HCT116 (cell line): ENCODE measurements at regions not wholly inside any gene's neighbourhood (a gene's known extent, or its start where the extent isn't known, plus 50 kb on each side); places are given as distances from the start of the nearest gene placed in this dataset.

Experiments
- ATAC-seq: fragments of 200-7000 bp; cut with Tn5 transposase; 2 replicates; pipeline ENCODE4 v1.9.1; 2020; ENCODE audit warnings: mild to moderate bottlenecking, moderate library complexity
- BruUV-seq: library from RNA; stranded (reverse); fragments of 400-500 nt; replicated peaks from 2 replicates; lab custom pipeline; 2021; lab: Mats Ljungman, UMichigan
- CTCF ChIA-PET: fragments of 300-600 bp; sonication (Branson Sonifier 250); formaldehyde crosslinking; loops from one replicate; lab custom pipeline; 2021; ENCODE audit warnings: antibody characterized with exemption; lab: Charles Lee
- POLR2A ChIA-PET: fragments of 300-600, 350-600 bp; sonication (Branson Sonifier 250); formaldehyde crosslinking; loops from one replicate; lab custom pipeline; 2021; ENCODE audit warnings: antibody characterized with exemption; lab: Charles Lee
- RAD21 ChIA-PET, 2 experiments: fragments of 300-600 bp; sonication (Branson Sonifier 250); formaldehyde crosslinking; loops; one replicate each; lab custom pipeline; 2023; ENCODE audit warnings: low total read pairs in 2 of 2; ENCODE audit not compliant: uncharacterized antibody in 2 of 2, unreplicated experiment in 2 of 2, low non-redundant PET in 1 of 2; lab: Charles Lee
- DNase-seq: peaks from one replicate; pipeline ENCODE4 v3.0.0-alpha.2; 2010; ENCODE audit warnings: low read depth, low spot score
- H2AFZ ChIP-seq: fragments of 200-600 bp; shearing (Covaris generic), sonication (generic); 2 replicates; pipeline ENCODE4 v1.6.1; 2017; ENCODE audit warnings: low read depth, mixed run types, mixed read lengths, antibody characterized with exemption, low read length; ENCODE audit not compliant: poor library complexity, severe bottlenecking
- H3K27ac ChIP-seq: 2 replicates; pipeline ENCODE4 v1.5.1; 2012; ENCODE audit warnings: low read depth, low read length
- H3K27me3 ChIP-seq: fragments of 200-600 bp; sonication (generic); 2 replicates; pipeline ENCODE4 v1.6.1; 2016; ENCODE audit warnings: mixed run types, low read length, mixed read lengths; ENCODE audit not compliant: insufficient read depth
- H3K36me3 ChIP-seq, 2 experiments: fragments of 200-500 bp in 1 of 2; fragments of 200-600 bp in 1 of 2; sonication (Bioruptor generic) in 1 of 2; sonication (generic) in 1 of 2; 2 replicates each; pipeline versions ENCODE4 v1.5.1 to v1.6.1; 2014 to 2016; ENCODE audit warnings: low read length in 2 of 2, inconsistent platforms in 1 of 2, mixed read lengths in 1 of 2, mixed run types in 1 of 2; ENCODE audit not compliant: insufficient read depth in 2 of 2, control insufficient read depth in 1 of 2
- H3K4me1 ChIP-seq, 2 experiments: fragments of 200-600 bp in 1 of 2; sonication (generic) in 1 of 2; 2 replicates each; pipeline versions ENCODE4 v1.5.1 to v1.6.1; 2012 to 2017; ENCODE audit warnings: low read length in 2 of 2, inconsistent platforms in 1 of 2, mild to moderate bottlenecking in 1 of 2, mixed read lengths in 1 of 2, mixed run types in 1 of 2, moderate library complexity in 1 of 2; ENCODE audit not compliant: insufficient read depth in 2 of 2, control insufficient read depth in 1 of 2
- H3K4me2 ChIP-seq: fragments of 200-600 bp; sonication (generic); 2 replicates; pipeline ENCODE4 v1.6.1; 2017; ENCODE audit warnings: mixed run types, low read length, mixed read lengths
- H3K4me3 ChIP-seq, 2 experiments: fragments of 200-600 bp in 1 of 2; sonication (generic) in 1 of 2; replicated peaks in 1 of 2; 2 replicates each; pipeline ENCODE4 v1.5.1; 2011 to 2016; ENCODE audit warnings: low read length in 2 of 2, control low read depth in 1 of 2, low read depth in 1 of 2, mild to moderate bottlenecking in 1 of 2, mixed read lengths in 1 of 2, mixed run types in 1 of 2
- H3K79me2 ChIP-seq: fragments of 200-600 bp; sonication (generic); 2 replicates; pipeline ENCODE4 v1.6.1; 2017; ENCODE audit warnings: mild to moderate bottlenecking, mixed run types, low read length, moderate library complexity, mixed read lengths; ENCODE audit not compliant: insufficient read depth
- H3K9ac ChIP-seq: fragments of 200-600 bp; sonication (generic); 2 replicates; pipeline ENCODE4 v1.6.1; 2016; ENCODE audit warnings: low read length, mixed read lengths
- H3K9me2 ChIP-seq: fragments of 200-600 bp; sonication (generic), shearing (Covaris generic); 2 replicates; pipeline ENCODE4 v1.6.1; 2017; ENCODE audit warnings: mixed run types, mild to moderate bottlenecking, moderate library complexity; ENCODE audit not compliant: insufficient read depth
- H3K9me3 ChIP-seq, 2 experiments: fragments of 200-500 bp in 1 of 2; fragments of 200-600 bp in 1 of 2; sonication (Bioruptor generic) in 1 of 2; sonication (generic) in 1 of 2; 2 replicates each; pipeline ENCODE4 v1.6.1; 2014 to 2017; ENCODE audit warnings: low read length in 2 of 2, mixed read lengths in 2 of 2, inconsistent platforms in 1 of 2, low read depth in 1 of 2, mild to moderate bottlenecking in 1 of 2, mixed run types in 1 of 2, moderate library complexity in 1 of 2; ENCODE audit not compliant: control insufficient read depth in 1 of 2, insufficient read depth in 1 of 2
- H4K20me1 ChIP-seq: fragments of 200-600 bp; sonication (generic), shearing (Covaris generic); 2 replicates; pipeline ENCODE4 v1.6.1; 2017; ENCODE audit warnings: mixed run types, mild to moderate bottlenecking, moderate library complexity; ENCODE audit not compliant: insufficient read depth
- EGR1 ChIP-seq: IDR thresholded peaks from 2 replicates; pipeline ENCODE4 v1.6.1; 2012; ENCODE audit warnings: low read depth
- JUND ChIP-seq: IDR thresholded peaks from 2 replicates; pipeline ENCODE4 v1.6.1; 2012
- REST ChIP-seq: IDR thresholded peaks from 2 replicates; pipeline ENCODE4 v1.6.1; 2012; ENCODE audit warnings: low read depth
- SP1 ChIP-seq: IDR thresholded peaks from 2 replicates; pipeline ENCODE4 v1.6.1; 2012; ENCODE audit warnings: low read depth
- ZFX ChIP-seq: fragments of 450-650 bp; IDR thresholded peaks from 2 replicates; pipeline ENCODE4 v1.6.1; 2017
- ZNF274 ChIP-seq: fragments of 200-500 bp; sonication (Bioruptor generic); IDR thresholded peaks from 2 replicates; pipeline ENCODE4 v1.6.1; 2014; ENCODE audit warnings: mild to moderate bottlenecking, low read depth, low read length, inconsistent platforms
- intact Hi-C: fragments of 100-400 bp; cut with micrococcal nuclease; formaldehyde crosslinking; loops from 2 replicates; pipeline ENCODE4 v1.10.0; 2022

- TF ChIP-seq SP1 (no peak), ZNF274 (no peak), JUND (no peak), EGR1 (no peak)
Observed at GRCh38 chr5:6305853-6306252, 72.5 kb downstream of the MED10 start (continued).

GRCh38 chr5:6302684-6303083 is 75.7 kb downstream of the MED10 start:
- Histone ChIP-seq H3K4me1 (no peaks in the 10 kb centered on the region), H3K9me3 (no peaks in the 10 kb centered on the region), H3K27ac (no peak overlapping the region), H3K79me2 (no peaks in the 10 kb centered on the region), H3K9me2 (no peaks in the 10 kb centered on the region), H3K9ac (no peak overlapping the region), H4K20me1 (no peaks in the 10 kb centered on the region; the same call in 1 of the 2 replicates), H3K36me3 (no peaks in the 10 kb centered on the region), H3K27me3 (peaks cover 4% of the 10 kb centered on the region; the same call in 1 of the 2 replicates), H2AFZ (no peak overlapping the region), H3K4me2 (no peak overlapping the region), H3K4me3 (no peak overlapping the region)
- TF ChIP-seq ZFX (no peak), REST (peak; percentile 51)
- no peak for DNase-seq
- no TSS peak for BruUV-seq
- CTCF ChIA-PET, result no interaction called here
- POLR2A ChIA-PET, result no interaction called here
- intact Hi-C loops, result no loop called here
- RAD21 ChIA-PET, result no interaction called here
- ATAC-seq, result no peak
